ENCODE measurements at regions not wholly inside any gene's neighbourhood (a gene's known extent, or its start where the extent isn't known, plus 50 kb on each side); places are given as distances from the start of the nearest gene placed in this dataset.
"Not testable (repeated sequence)": the region's sequence is repeated elsewhere in the genome, so short reads cannot be mapped to it uniquely, and the experiment has no call there.

GRCh38 chr5:19266791-19267190 is 721.2 kb downstream of the CDH18 start:
- Histone ChIP-seq H3K4me3 (IDR thresholded peaks at IDR 0.05; ENCODE audit: insufficient read depth, low read depth, low read length) (no peak overlapping the region), H3K36me3 (ENCODE audit: insufficient read depth) (no peaks in the 10 kb centered on the region), H3K9ac (no peak overlapping the region), H3K4me1 (ENCODE audit: low read depth, poor library complexity, severe bottlenecking) (peaks cover 6% of the 10 kb centered on the region), H3K27ac (no peak overlapping the region), H3K4me2 (no peak overlapping the region), H4K20me1 (ENCODE audit: insufficient read depth) (no peaks in the 10 kb centered on the region), H2AFZ (ENCODE audit: low read depth) (no peak overlapping the region), H3K79me2 (ENCODE audit: insufficient read depth, low read depth) (no peaks in the 10 kb centered on the region), H3K27me3 (ENCODE audit: insufficient read depth, low read depth) (no peaks in the 10 kb centered on the region)
- TF ChIP-seq, protein P1, sequence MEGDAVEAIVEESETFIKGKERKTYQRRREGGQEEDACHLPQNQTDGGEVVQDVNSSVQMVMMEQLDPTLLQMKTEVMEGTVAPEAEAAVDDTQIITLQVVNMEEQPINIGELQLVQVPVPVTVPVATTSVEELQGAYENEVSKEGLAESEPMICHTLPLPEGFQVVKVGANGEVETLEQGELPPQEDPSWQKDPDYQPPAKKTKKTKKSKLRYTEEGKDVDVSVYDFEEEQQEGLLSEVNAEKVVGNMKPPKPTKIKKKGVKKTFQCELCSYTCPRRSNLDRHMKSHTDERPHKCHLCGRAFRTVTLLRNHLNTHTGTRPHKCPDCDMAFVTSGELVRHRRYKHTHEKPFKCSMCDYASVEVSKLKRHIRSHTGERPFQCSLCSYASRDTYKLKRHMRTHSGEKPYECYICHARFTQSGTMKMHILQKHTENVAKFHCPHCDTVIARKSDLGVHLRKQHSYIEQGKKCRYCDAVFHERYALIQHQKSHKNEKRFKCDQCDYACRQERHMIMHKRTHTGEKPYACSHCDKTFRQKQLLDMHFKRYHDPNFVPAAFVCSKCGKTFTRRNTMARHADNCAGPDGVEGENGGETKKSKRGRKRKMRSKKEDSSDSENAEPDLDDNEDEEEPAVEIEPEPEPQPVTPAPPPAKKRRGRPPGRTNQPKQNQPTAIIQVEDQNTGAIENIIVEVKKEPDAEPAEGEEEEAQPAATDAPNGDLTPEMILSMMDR (conservative IDR thresholded peaks at IDR 0.05; ENCODE audit: low read depth, low read length), result no peak

- TF ChIP-seq, protein P1 (conservative IDR thresholded peaks at IDR 0.05; ENCODE audit: low read depth, low read length), result no peak
- Histone ChIP-seq H3K4me1 (ENCODE audit: low read depth, poor library complexity, severe bottlenecking) (peaks cover 6% of the 10 kb centered on the region), H3K4me2 (no peak overlapping the region), H3K9ac (no peak overlapping the region), H3K36me3 (ENCODE audit: insufficient read depth) (no peaks in the 10 kb centered on the region), H4K20me1 (ENCODE audit: insufficient read depth) (no peaks in the 10 kb centered on the region), H3K27me3 (ENCODE audit: insufficient read depth, low read depth) (no peaks in the 10 kb centered on the region), H3K79me2 (ENCODE audit: insufficient read depth, low read depth) (no peaks in the 10 kb centered on the region), H3K27ac (no peak overlapping the region), H3K4me3 (IDR thresholded peaks at IDR 0.05; ENCODE audit: insufficient read depth, low read depth, low read length) (no peak overlapping the region), H2AFZ (ENCODE audit: low read depth) (no peak overlapping the region)
These were observed 717.8 kb downstream of the CDH18 start for GRCh38 chr5:19270153-19270552.

DNA sequence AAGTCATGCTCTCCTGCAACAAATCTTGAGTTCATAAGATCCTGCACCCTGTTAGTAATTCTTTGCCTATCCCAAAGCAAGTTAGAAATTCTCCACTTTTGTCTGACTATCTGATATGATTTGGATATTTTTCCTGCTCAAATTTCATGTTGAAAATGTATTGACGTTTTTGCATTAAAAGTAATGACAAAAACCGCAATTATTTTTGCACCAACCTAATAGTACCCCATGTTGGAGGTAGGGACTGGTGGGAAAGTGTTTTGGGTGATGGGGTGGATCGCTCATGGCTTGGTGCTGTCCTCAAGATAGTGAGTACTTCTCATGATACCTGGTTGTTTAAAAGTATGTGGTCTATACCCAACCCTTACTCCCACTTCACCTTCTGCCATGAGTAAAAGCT is 713.4 kb downstream of the CDH18 start:
- Histone ChIP-seq H2AFZ (ENCODE audit: low read depth) (no peak overlapping the region), H3K27ac (no peak overlapping the region), H4K20me1 (ENCODE audit: insufficient read depth) (no peaks in the 10 kb centered on the region), H3K36me3 (ENCODE audit: insufficient read depth) (no peaks in the 10 kb centered on the region), H3K4me1 (ENCODE audit: low read depth, poor library complexity, severe bottlenecking) (peaks cover 6% of the 10 kb centered on the region), H3K9ac (no peak overlapping the region), H3K4me2 (no peak overlapping the region), H3K4me3 (IDR thresholded peaks at IDR 0.05; ENCODE audit: insufficient read depth, low read depth, low read length) (no peak overlapping the region), H3K79me2 (ENCODE audit: insufficient read depth, low read depth) (no peaks in the 10 kb centered on the region), H3K27me3 (ENCODE audit: insufficient read depth, low read depth) (no peaks in the 10 kb centered on the region)
- TF ChIP-seq, protein P1 (conservative IDR thresholded peaks at IDR 0.05; ENCODE audit: low read depth, low read length), result no peak

- H4K20me1 ChIP-seq (ENCODE audit: insufficient read depth), result no peaks in the 10 kb centered on the region
- no peaks in the 10 kb centered on the region for H3K79me2 ChIP-seq (ENCODE audit: insufficient read depth, low read depth)
- no peak overlapping the region for H2AFZ ChIP-seq (ENCODE audit: low read depth)
- H3K4me1 ChIP-seq (ENCODE audit: low read depth, poor library complexity, severe bottlenecking), result no peaks in the 10 kb centered on the region
- no peak overlapping the region for H3K4me2 ChIP-seq
- no peaks in the 10 kb centered on the region for H3K27me3 ChIP-seq (ENCODE audit: insufficient read depth, low read depth)
- no peak overlapping the region for H3K27ac ChIP-seq
- no peaks in the 10 kb centered on the region for H3K36me3 ChIP-seq (ENCODE audit: insufficient read depth)
- TF ChIP-seq, protein P1 (conservative IDR thresholded peaks at IDR 0.05; ENCODE audit: low read depth, low read length), result no peak
- H3K9ac ChIP-seq, result no peak overlapping the region
- no peak overlapping the region for H3K4me3 ChIP-seq (IDR thresholded peaks at IDR 0.05; ENCODE audit: insufficient read depth, low read depth, low read length)
These were observed 702.7 kb downstream of the CDH18 start for GRCh38 chr5:19285286-19285685.

DNA sequence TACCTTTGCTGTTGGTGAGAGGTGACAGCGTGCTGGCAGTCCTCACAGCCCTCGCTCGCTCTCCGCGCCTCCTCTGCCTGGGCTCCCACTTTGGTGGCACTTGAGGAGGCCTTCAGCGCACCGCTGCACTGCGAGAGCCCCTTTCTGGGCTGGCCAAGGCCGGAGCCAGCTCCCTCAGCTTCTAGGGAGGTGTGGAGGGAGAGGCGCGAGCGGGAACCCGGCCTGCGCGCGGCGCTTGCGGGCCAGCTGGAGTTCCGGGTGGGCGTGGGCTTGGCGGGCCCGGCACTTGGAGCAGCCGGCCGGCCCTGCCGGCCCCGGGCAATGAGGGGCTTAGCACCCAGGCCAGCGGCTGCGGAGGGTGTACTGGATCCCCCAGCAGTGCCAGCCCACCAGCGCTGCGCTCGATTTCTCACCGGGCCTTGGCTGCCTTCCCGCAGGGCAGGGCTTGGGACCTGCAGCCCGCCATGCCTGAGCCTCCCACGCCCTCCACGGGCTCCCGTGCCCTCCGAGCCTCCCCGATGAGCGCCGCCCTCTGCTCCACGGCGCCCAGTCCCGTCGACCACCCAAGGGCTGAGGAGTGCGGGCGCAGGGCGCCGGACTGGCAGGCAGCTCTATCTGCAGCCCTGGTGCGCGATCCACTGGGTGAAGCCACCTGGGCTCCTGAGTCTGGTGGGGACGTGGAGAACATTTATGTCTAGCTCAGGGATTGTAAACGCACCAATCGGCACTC is 700.3 kb downstream of the CDH18 start:
- not testable (repeated sequence) for H3K4me3 ChIP-seq (IDR thresholded peaks at IDR 0.05; ENCODE audit: insufficient read depth, low read depth, low read length); H3K4me2 ChIP-seq; H3K4me1 ChIP-seq (ENCODE audit: low read depth, poor library complexity, severe bottlenecking); H3K36me3 ChIP-seq (ENCODE audit: insufficient read depth); H3K9ac ChIP-seq; H3K27me3 ChIP-seq (ENCODE audit: insufficient read depth, low read depth); H4K20me1 ChIP-seq (ENCODE audit: insufficient read depth); H3K79me2 ChIP-seq (ENCODE audit: insufficient read depth, low read depth); H2AFZ ChIP-seq (ENCODE audit: low read depth); H3K27ac ChIP-seq

- not testable (repeated sequence) for H3K9ac ChIP-seq
These were observed 699.7 kb downstream of the CDH18 start for GRCh38 chr5:19288311-19288710.

More at GRCh38 chr5:19288311-19288710, 699.7 kb downstream of the CDH18 start:
- H3K79me2 ChIP-seq (ENCODE audit: insufficient read depth, low read depth); H3K4me3 ChIP-seq (IDR thresholded peaks at IDR 0.05; ENCODE audit: insufficient read depth, low read depth, low read length); H3K4me1 ChIP-seq (ENCODE audit: low read depth, poor library complexity, severe bottlenecking); H2AFZ ChIP-seq (ENCODE audit: low read depth); H3K36me3 ChIP-seq (ENCODE audit: insufficient read depth); H3K4me2 ChIP-seq; H4K20me1 ChIP-seq (ENCODE audit: insufficient read depth); H3K27ac ChIP-seq; H3K27me3 ChIP-seq (ENCODE audit: insufficient read depth, low read depth): not testable (repeated sequence)
